OCI-LY3 (cell line): ENCODE measurements at regions not wholly inside any gene's neighbourhood (a gene's known extent, or its start where the extent isn't known, plus 50 kb on each side); places are given as distances from the start of the nearest gene placed in this dataset.

Experiments
- CTCF ChIP-seq: fragments of 200-600, 300-600 bp; sonication (generic); IDR thresholded peaks from 2 replicates; pipeline ENCODE4 v1.5.1; 2014; ENCODE audit warnings: antibody characterized with exemption, low read length, low read depth
- EZH2phosphoT487 ChIP-seq: fragments of 200-600 bp; shearing (Covaris generic); IDR thresholded peaks from 2 replicates; pipeline ENCODE4 v1.6.1; 2018; ENCODE audit warnings: antibody characterized with exemption, mixed run types, low read depth

GRCh38 chr20:2224368-2224639 is 71.5 kb upstream of the TGM3 start:
- TF ChIP-seq CTCF (no peak), EZH2phosphoT487 (no peak)
